ENCODE measurements at regions not wholly inside any gene's neighbourhood (a gene's known extent, or its start where the extent isn't known, plus 50 kb on each side); places are given as distances from the start of the nearest gene placed in this dataset.

GRCh38 chr3:116961106-116961505, 251.5 kb downstream of the TUSC7 start:
- Histone ChIP-seq H3K4me1 (no peaks in the 10 kb centered on the region), H3K27me3 (no peaks in the 10 kb centered on the region), H3K27ac (no peak overlapping the region), H3K9me3 (no peaks in the 10 kb centered on the region), H3K36me3 (no peaks in the 10 kb centered on the region), H3K4me3 (no peak overlapping the region)
- TF ChIP-seq POLR2A (IDR thresholded peaks at IDR 0.05) (no peak), CTCF (IDR thresholded peaks at IDR 0.05) (no peak)
- DNase-seq (no peak), ATAC-seq (no peak)
- 29% methylated on average over 4 of the region's 4 CpGs for WGBS (ENCODE audit: insufficient coverage, low coverage, low lambda C conversion rate, missing lambda C conversion rate)
- intact Hi-C loops (cut with DNase I), result no loop called here

GRCh38 chr3:116963802-116964201, 254.2 kb downstream of the TUSC7 start:
- WGBS (ENCODE audit: insufficient coverage, low coverage, low lambda C conversion rate, missing lambda C conversion rate), result 32% methylated on average over 3 of the region's 3 CpGs
- no peak for TF ChIP-seq CTCF (IDR thresholded peaks at IDR 0.05)
- no peak for TF ChIP-seq POLR2A (IDR thresholded peaks at IDR 0.05)

GRCh38 chr3:116966649-116967048, 257.1 kb downstream of the TUSC7 start:
- WGBS (ENCODE audit: insufficient coverage, low coverage, low lambda C conversion rate, missing lambda C conversion rate), result 50% methylated on average over 2 of the region's 2 CpGs
- DNase-seq, result no peak
- no peaks in the 10 kb centered on the region for H3K4me1 ChIP-seq
- H3K36me3 ChIP-seq, result no peaks in the 10 kb centered on the region
- no peaks in the 10 kb centered on the region for H3K9me3 ChIP-seq
- no peak overlapping the region for H3K27ac ChIP-seq
- H3K27me3 ChIP-seq, result no peaks in the 10 kb centered on the region
- ATAC-seq, result no peak
- H3K4me3 ChIP-seq, result no peak overlapping the region
- TF ChIP-seq POLR2A (IDR thresholded peaks at IDR 0.05), result no peak
- no peak for TF ChIP-seq CTCF (IDR thresholded peaks at IDR 0.05)
- intact Hi-C loops (cut with DNase I), result no loop called here

More at GRCh38 chr3:116963802-116964201, 254.2 kb downstream of the TUSC7 start:
- DNase-seq (no peak), ATAC-seq (no peak)
- H3K9me3 ChIP-seq, result no peaks in the 10 kb centered on the region
- no peaks in the 10 kb centered on the region for H3K36me3 ChIP-seq
- H3K27ac ChIP-seq, result no peak overlapping the region
- H3K4me1 ChIP-seq, result no peaks in the 10 kb centered on the region
- intact Hi-C loops (cut with DNase I), result no loop called here
- no peak overlapping the region for H3K4me3 ChIP-seq
- no peaks in the 10 kb centered on the region for H3K27me3 ChIP-seq

- no peaks in the 10 kb centered on the region for H3K9me3 ChIP-seq
- no peak overlapping the region for H3K27ac ChIP-seq
- H3K36me3 ChIP-seq, result no peaks in the 10 kb centered on the region
- ATAC-seq, result no peak
- 59% methylated on average over 5 of the region's 6 CpGs for WGBS (ENCODE audit: insufficient coverage, low coverage, low lambda C conversion rate, missing lambda C conversion rate)
- DNase-seq, result no peak
- intact Hi-C loops (cut with DNase I), result no loop called here
- no peak overlapping the region for H3K4me3 ChIP-seq
- TF ChIP-seq CTCF (IDR thresholded peaks at IDR 0.05) (no peak), POLR2A (IDR thresholded peaks at IDR 0.05) (no peak)
- H3K27me3 ChIP-seq, result no peaks in the 10 kb centered on the region
- H3K4me1 ChIP-seq, result no peaks in the 10 kb centered on the region
Measured at GRCh38 chr3:116969135-116969534, 259.6 kb downstream of the TUSC7 start.

GRCh38 chr3:116969646-116970045, 260.1 kb downstream of the TUSC7 start:
- TF ChIP-seq POLR2A (IDR thresholded peaks at IDR 0.05) (no peak), CTCF (IDR thresholded peaks at IDR 0.05) (no peak)

More at GRCh38 chr3:116969646-116970045, 260.1 kb downstream of the TUSC7 start:
- no peak overlapping the region for H3K4me3 ChIP-seq
- no peaks in the 10 kb centered on the region for H3K9me3 ChIP-seq
- WGBS (ENCODE audit: insufficient coverage, low coverage, low lambda C conversion rate, missing lambda C conversion rate), result 80% methylated on average over 1 of the region's 1 CpG
- intact Hi-C loops (cut with DNase I), result no loop called here
- no peaks in the 10 kb centered on the region for H3K4me1 ChIP-seq
- no peaks in the 10 kb centered on the region for H3K27me3 ChIP-seq
- no peaks in the 10 kb centered on the region for H3K36me3 ChIP-seq
- no peak overlapping the region for H3K27ac ChIP-seq
- no peak for DNase-seq
- ATAC-seq, result no peak

Measured in right lobe of liver (tissue), 6 donors.